SK-MEL-5 (cell line): ENCODE measurements at regions not wholly inside any gene's neighbourhood (a gene's known extent, or its start where the extent isn't known, plus 50 kb on each side); places are given as distances from the start of the nearest gene placed in this dataset.
A peak's percentile ranks its signal among the peaks of the same experiment; 100 is the strongest.

Experiments used
- DNase-seq: peaks from one replicate; pipeline ENCODE4 v3.0.0-alpha.2; 2016; ENCODE audit warnings: low read depth, low spot score
- in situ Hi-C: cut with HindIII; loops from 2 replicates; pipeline ENCODE4 v1.10.0; 2016; ENCODE audit warnings: low sequenced_read_pairs, high pct_unique_total_duplicates, low pct_unique_long_range_greater_than_20kb

DNA sequence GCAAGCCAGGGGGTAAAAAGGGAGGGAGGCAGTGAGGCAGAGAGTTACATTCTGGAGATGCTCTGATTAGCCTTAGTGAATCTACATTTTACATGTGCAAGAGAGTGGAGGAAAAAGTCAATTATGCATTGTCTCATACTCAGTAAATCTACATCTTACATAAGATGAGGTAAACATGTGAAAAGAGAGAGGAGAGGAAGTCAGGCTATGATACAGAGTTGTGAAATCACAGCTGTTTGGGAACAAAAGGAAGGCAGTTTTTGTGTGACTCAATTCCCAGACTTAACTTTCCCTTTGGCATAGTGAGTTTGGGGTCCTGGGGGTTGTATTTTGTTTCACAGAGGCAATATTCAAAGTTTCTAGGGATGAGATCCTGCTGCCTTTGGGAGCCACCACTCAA lies 67.8 kb downstream of the GP2 start:
- in situ Hi-C loops: no loop called here

DNA sequence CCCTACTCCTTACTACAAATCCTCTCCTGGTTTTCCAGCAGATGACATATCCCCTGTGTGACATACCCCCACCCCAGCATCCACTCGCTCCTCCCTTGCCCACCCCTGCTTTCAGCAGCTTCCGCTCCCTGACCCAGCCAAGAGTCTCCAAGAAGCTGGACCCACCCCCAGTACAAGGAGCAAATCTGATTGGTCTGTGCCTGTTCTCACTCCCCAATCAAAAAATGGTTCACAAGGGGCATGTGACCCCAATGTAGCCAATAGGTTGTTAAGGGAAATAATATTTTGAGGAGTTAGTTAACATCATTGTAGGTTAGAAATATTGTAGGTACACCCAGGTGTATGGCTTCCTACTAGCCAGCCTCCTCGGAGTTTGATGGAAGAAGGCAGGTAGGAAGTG lies 70.1 kb downstream of the GP2 start:
- in situ Hi-C loops: no loop called here

More for the DNA sequence above, 67.8 kb downstream of the GP2 start:
- DNase-seq: no peak

DNA sequence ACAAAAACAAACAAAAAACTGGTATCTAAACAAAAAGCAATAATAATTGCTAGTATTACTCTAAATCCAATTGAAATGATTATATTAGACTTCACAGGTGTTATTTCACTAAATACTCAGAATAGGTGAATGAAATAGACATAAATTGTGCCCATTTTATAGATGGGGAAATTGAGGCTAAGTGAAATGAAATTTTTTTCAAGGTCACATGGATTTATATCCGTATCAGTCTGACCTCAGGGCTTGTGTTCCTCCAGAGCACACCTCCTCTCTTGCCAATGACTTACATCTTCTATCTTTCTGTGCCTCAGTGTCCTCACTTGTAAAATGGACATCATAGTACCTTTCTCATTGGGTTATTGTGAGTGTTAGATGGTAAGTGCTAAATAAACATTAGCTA lies 72.3 kb downstream of the GP2 start:
- in situ Hi-C loops: no loop called here
- no peak for DNase-seq

More for the DNA sequence above, 70.1 kb downstream of the GP2 start:
- no peak for DNase-seq

DNA sequence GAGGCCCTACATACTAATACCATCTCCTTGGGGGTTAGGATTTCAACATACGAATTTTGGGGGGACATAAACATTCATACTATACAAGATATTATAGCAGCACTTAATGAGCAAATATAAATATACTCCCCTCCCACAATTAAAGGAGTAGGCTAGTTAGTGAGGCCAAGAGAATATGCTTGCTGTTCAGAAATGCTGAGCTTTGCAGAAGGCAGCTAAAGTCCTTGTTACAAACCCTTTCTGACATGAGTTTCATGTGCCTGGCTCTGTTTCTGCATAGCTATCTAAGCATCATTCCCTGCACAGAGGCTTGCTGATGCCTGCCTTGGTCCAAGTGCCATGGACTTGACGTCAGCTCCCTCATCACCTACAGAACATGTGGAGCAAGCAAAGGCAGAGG lies 73.5 kb downstream of the GP2 start:
- no peak for DNase-seq
- in situ Hi-C loops: no loop called here

DNA sequence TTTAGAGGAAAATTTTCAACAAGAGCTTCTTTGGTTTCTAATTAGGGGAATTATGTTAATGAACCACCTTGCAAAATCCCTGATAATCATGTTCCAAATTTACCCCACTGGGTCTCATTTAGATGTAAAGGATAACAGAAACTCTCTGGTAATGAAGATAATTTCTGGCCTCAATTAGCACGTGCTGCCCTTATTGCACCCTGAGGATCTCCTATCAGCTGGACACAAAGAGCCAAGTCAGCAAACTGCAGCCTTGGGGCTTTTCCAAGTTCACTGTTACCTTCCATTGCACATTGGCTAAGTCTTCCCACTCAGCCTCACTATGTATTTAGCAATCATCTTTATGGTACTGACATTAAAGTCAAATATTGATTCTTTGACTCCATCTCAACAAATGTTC lies 78.1 kb downstream of the GP2 start:
- no peak for DNase-seq
- in situ Hi-C loops: no loop called here

DNA sequence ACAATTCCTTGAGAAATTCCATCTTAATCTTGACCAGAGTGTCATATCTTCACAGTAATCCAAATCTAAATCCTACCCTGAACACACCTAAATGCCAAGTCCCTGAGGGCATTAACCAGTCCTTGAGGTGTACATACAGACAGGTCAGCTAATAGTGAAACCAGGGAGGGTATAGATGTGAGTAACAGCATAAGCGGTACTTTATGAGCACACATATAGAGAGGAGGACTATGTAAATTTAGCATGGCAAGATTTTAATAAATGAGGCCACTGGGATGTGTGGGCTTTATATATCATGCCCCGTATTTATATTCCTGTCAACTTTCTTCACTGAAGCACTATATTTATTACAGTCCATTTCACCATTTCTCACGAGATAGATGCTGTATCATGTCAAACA lies 80.2 kb downstream of the GP2 start:
- in situ Hi-C loops: no loop called here
- DNase-seq: no peak

DNA sequence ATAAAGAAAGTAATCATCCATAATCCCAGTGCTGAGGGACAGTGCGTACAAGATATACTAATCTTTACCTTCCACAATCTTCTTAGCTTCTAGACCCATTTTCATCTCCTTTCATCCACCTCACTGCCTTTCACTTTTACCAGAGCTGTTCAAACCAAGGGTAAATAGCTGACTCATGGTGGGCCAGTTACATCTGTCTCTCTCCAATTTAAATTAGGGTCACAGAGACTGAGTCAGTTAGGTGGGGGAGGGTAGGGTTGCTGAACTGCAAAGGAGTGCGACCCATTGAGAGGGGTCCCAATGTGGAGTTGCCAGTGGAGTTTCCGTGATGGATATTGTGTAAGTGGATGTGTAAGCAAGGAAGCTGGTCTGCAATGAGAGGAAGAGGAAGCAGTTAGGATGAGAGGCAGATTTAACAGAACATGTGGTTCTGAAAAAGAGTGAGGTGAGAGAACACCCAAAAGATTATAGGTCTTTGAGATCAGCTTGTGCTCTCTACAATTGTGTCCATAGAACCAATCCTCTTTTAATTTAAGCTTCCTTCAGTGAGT lies 83.5 kb downstream of the GP2 start:
- in situ Hi-C loops: no loop called here
- DNase-seq: no peak

DNA sequence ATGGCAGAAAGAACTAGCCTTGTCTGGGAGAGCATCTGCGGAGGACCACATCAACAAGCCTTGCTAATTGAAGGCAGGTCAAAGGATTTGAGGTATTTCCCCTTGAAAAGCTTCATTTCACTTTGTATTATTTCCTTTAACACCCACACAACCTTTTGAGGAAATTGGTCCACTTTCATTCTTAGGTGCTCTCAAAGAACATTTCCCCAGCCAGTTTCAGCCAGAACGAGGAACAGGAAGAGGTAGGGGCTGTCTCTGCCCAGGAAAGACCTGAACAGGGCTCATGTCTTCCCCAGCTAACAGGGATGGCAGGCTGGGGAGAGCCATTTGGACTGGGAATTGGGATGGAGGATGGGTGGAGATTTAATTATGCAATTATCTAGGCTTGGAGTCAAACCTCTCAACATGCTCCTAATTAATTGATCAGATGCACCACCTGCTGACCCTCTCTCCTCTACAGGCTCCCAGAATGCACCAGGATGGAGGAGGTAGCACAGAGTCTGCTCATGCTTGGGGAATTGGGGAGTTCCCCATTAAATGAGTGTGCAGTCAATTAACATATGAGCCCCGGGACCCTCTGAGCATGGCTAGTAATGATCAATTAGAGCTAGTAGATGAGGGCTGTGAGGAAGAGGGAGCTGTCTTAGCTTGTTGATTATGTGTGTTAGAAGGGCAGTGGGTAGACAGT lies 84.6 kb downstream of the GP2 start:
- in situ Hi-C loops: no loop called here
- no peak for DNase-seq

DNA sequence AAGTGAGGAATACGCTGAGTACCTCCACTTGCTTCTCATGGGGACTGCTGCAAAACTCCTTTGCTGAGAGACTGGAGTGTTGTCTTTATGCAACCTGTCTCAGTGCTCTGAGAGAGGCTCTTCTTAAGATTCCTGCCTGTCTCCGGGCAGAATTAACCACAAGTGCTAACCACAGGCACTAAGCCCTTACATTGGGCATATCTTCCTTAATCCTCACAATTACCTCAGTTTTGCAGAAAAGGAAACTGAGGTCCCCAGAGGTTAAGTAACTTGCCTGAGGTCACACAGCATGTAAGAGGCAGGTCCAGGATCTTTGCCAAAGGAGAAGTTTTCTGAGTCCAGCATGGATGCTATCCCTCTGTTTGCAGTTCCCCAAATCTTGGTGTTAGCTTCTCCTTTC lies 86.0 kb downstream of the GP2 start:
- in situ Hi-C loops: no loop called here
- no peak for DNase-seq

DNA sequence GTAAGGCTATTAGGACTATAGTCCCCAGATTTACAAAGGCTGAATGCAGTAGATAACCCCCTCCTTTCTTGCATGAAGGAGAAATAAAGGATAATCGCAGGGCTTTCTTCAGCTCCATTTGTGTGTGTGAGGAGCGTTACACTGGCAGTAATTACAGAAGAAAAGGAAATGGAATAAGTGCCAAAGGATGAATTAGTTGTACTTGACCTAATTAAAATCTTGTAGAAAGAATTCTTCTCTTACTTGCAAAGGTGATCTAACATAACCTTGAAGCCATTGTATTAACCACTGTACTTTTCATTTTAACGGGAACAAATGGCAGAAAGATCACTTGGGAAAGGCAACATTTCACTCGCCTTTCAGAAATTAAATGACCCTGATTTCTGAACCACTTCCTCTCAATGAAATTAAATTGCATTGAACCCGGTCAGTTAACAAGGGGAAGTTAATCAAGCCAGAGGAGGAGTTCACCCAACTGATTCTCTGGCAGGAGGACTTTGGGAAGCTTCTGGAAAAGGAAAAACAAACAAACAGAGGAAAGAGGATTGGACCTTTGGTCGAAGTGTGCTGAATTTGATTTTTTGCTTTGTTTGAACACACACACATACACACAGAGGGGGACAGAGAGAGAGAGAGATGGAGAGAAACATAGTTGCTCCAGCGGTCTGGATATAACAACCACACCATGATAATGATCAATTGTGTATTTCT lies 90.6 kb downstream of the GP2 start:
- DNase-seq: no peak
- in situ Hi-C loops: no loop called here

DNA sequence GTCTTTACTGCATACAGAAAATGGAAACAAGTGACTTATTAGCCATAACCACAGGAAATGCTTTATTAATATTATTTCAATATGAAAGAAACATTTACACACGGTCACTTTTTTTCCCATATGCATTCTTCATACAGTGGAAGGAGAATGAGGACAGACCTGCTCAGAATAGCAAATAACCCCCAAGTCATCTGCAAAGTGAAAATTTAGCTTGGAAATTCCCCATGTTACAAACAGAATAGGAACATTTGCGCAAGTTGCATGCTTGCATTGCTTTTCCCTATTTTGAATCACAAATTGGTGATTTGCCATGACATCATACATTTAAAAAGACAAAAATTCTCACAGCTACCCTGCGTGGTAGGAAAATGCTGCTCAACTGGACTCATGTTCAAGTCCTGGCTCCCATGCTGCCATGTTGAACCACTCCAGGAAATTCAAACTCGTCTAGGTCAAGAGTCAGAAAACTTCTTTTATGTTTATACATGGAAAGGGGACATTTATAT lies 102.0 kb downstream of the GP2 start:
- in situ Hi-C loops: no loop called here
- no peak for DNase-seq

DNA sequence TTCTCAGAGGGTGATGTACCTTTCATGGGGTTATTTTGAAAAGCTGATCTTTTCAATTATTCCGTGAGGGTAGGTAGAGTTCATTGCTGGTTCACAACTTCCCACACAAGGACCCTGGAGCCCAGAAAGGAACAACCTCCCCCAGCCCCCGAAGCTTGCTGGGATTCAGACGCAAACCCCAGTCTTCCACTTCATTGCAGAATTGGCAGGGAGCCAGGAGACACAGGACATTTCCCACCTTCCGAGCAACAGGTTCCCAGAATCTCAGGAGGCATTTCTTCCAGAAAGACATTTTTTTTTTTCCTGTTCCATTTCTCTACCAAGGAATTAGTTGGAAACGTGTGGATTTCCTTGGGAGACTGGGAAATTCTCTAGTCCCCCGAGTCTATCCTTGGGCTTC lies 106.1 kb downstream of the GP2 start:
- DNase-seq: no peak
- in situ Hi-C loops: no loop called here

DNA sequence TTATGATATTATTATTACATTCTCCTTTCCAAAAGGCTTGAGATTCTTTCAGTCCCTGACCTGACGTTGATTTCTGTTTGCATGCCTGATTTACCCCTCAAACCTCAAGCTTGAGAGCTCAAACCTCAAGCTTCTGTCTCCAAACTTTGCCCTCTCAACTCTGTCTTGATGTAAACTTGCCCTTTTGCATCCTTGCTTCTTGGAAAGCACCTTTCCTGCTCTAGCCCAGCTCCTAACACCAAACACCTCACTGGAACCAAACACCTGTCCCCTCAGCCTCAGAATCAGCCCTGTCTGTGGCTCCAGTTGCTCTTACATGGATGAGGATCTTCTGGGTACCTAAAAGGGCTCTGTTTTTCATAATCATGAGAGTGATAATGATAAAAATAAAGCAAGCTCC lies 109.2 kb downstream of the GP2 start:
- no peak for DNase-seq
- in situ Hi-C loops: no loop called here

DNA sequence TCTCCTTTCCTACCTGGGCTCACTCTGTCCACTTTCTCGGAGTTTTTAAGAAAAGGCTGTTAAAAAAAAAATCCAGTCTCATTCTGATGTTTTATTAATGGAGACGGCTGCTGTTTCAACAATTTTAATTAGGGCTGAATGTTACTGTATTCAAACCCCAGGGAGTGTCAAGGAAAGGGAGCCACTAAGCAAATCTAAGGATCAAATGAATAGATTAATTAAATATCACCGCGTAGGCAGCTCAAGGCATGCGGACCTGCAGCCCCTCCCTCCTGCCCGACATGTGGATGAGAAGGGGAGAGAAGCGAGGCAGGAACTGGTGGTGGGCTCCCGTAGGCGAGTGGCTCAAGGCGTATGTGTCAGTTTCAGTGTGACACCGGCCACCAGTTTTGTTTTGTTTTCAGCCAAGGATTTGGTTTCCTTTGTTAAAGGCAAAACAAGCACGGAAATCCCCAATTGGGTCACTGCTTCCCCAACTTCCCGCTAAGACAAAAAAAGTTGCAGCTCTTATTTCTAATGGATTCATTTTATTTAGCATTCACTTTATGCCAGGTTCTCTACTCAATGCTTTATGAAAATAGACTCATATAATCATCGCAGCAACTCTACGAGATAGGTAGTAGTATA lies 110.6 kb downstream of the GP2 start:
- no peak for DNase-seq
- in situ Hi-C loops: no loop called here

DNA sequence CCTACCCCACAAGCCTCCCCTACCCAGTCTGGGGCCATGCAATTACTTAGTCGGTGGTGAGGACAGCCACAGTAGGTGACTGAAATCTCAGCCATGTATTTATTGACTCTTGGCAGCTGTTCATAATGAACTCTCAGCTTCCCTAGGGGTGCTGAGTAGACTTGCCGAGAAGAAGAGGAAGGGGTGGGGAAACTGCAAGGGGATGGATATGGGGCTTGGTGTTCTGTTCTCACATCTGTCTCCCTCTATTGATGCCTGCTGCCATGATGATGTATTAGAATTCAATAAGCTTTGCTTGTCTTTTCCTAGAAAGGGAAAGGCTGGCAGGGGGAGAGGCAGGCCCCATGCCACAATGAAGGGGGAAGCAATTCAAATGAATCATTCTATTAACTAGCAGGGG lies 112.9 kb downstream of the GP2 start:
- in situ Hi-C loops: no loop called here
- no peak for DNase-seq

DNA sequence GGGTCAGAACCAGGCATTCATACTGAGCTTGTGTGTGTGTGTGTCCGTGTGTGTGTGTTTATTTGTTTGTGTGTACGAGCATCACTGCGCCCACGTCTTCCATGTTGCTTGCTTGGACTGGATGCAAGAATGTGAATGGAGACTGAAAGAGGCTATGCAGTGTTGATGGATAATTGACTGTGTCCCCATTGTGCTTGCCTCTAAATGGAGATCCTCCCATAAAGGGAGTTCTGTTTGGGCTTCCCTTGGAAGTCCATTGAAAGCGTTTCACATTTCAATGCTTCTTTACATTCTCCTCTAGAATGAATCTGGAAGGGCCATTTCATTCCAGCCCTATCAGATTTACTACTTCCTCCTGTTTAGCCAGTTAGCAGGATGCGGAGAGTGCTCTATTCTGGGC lies 124.0 kb downstream of the GP2 start:
- in situ Hi-C loops: no loop called here
- peak; percentile 31 for DNase-seq

DNA sequence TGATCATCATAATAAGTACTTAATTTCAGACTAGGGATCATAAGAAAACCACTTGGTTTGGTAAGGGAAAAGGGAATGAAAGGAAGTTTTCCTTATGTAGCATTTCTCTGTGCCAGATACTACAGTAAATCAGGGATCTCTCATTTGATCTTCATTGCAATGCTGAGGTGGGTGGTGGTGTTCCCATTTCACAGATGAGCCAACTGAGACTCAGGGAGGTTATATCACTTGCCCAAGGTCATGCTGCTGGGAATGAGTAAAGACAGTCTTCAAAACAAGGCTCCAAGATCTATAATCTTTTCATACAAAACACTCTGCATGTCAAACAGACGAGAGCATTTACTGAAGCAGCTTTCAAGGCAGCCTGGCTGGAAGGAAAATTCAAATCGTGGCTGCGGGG lies 124.6 kb downstream of the GP2 start:
- no peak for DNase-seq
- in situ Hi-C loops: no loop called here

DNA sequence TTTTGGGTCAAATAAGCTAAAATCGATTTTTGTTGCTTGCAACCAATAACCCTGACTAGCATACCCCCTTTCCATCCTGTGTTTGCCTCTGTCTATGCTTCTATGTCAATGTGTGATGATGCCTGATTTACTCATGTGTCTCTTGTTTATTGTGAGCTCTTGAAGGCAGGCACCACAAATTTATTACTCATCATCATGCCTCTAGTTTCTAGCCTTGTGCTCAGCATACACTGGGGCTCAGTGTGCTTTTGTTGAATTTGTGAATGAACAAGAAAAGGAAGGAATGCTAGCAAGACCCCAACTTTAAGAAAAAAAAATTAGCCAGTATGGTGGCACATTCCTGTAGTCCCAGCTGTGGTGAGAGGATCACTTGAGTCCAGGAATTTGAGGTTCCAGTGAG lies 119.1 kb upstream of the GPR139 start:
- DNase-seq: peak; percentile 59
- in situ Hi-C loops: no loop called here

DNA sequence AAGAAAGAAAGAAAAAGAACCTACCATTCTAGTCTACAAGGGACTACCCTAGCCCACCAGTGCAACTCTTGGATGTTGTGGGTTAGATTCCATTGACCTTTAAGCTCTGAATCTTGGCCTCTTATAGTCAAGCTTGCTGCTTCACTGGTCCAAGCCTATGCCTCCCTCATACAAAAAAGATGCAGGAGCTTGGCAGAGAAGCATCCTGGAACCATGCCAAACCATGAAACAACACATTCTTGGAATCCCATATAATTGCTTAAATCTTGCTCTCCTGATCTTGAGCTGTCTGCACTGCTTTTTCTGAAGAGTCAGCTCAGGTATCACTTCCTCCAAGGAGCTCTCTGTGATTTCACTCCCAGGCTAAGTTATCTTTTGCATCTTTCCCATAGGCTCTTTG lies 117.9 kb upstream of the GPR139 start:
- DNase-seq: no peak
- in situ Hi-C loops: no loop called here
